Common myeloid progenitor, CD34-positive (primary cell): ENCODE measurements at regions not wholly inside any gene's neighbourhood (a gene's known extent, or its start where the extent isn't known, plus 50 kb on each side); places are given as distances from the start of the nearest gene placed in this dataset.

ENCODE experiments used
- CTCF ChIA-PET: fragments of 350-600 bp; sonication (Branson Sonifier 250); formaldehyde crosslinking; loops from one replicate; lab custom pipeline; 2021; ENCODE audit warnings: antibody characterized with exemption; lab: Charles Lee
- POLR2A ChIA-PET: fragments of 350-600 bp; sonication (Branson Sonifier 250); formaldehyde crosslinking; loops from one replicate; lab custom pipeline; 2021; ENCODE audit warnings: antibody characterized with exemption; lab: Charles Lee
- DNase-seq, 3 donors: peaks; one replicate each; pipeline versions ENCODE4 v3.0.0 to v3.0.0-alpha.2; 2013
- H3K27ac ChIP-seq, 2 experiments: 1 replicate in 1 of 2; 2 replicates in 1 of 2; pipeline ENCODE4 v1.7.0; 2013; ENCODE audit warnings: inconsistent platforms in 2 of 2, low read length in 2 of 2, mild to moderate bottlenecking in 2 of 2, low read depth in 1 of 2, moderate library complexity in 1 of 2; ENCODE audit not compliant: severe bottlenecking in 2 of 2, insufficient read depth in 1 of 2, poor library complexity in 1 of 2
- H3K27me3 ChIP-seq, 5 experiments: replicated peaks in 2 of 5; 1 replicate in 3 of 5; 2 replicates in 2 of 5; pipeline versions ENCODE4 v1.6.1 to v1.7.0; 2013; ENCODE audit warnings: low read length in 4 of 5, mild to moderate bottlenecking in 2 of 5, moderate library complexity in 2 of 5, inconsistent platforms in 1 of 5; ENCODE audit not compliant: insufficient read depth in 5 of 5, control insufficient read depth in 4 of 5
- H3K36me3 ChIP-seq, 4 experiments: 1 replicate in 2 of 4; 2 replicates in 2 of 4; pipeline versions ENCODE4 v1.6.1 to v1.7.0; 2013; ENCODE audit warnings: low read length in 3 of 4, control low read depth in 1 of 4, mild to moderate bottlenecking in 1 of 4; ENCODE audit not compliant: control insufficient read depth in 4 of 4, insufficient read depth in 4 of 4
- H3K4me1 ChIP-seq, 4 experiments: 1 replicate in 3 of 4; 2 replicates in 1 of 4; pipeline versions ENCODE4 v1.6.1 to v1.7.1; 2013; ENCODE audit warnings: low read length in 3 of 4, mild to moderate bottlenecking in 3 of 4, control low read depth in 1 of 4, inconsistent platforms in 1 of 4, moderate library complexity in 1 of 4; ENCODE audit not compliant: control insufficient read depth in 4 of 4, insufficient read depth in 4 of 4; ENCODE audit errors: control extremely low read depth in 1 of 4
- H3K4me3 ChIP-seq, 7 experiments: 1 replicate in 4 of 7; 2 replicates in 3 of 7; pipeline versions ENCODE4 v1.5.1 to v1.7.0; 2013; ENCODE audit warnings: mild to moderate bottlenecking in 7 of 7, low read length in 6 of 7, moderate library complexity in 6 of 7, inconsistent platforms in 2 of 7, low read depth in 2 of 7, control low read depth in 1 of 7; ENCODE audit not compliant: insufficient read depth in 4 of 7, control insufficient read depth in 1 of 7; ENCODE audit errors: extremely low read depth in 1 of 7
- H3K9me3 ChIP-seq, 5 experiments: 1 replicate in 4 of 5; 2 replicates in 1 of 5; pipeline versions ENCODE4 v1.6.1 to v1.7.1; 2013; ENCODE audit warnings: low read length in 4 of 5, mild to moderate bottlenecking in 2 of 5, inconsistent platforms in 1 of 5, low read depth in 1 of 5, moderate library complexity in 1 of 5; ENCODE audit not compliant: control insufficient read depth in 4 of 5, insufficient read depth in 2 of 5; ENCODE audit errors: control extremely low read depth in 1 of 5
- WGBS: methylation state at CpG from one replicate; pipeline ENCODE4 v1.1.5; 2013; ENCODE audit not compliant: insufficient coverage; 5-methylcytosine and 5-hydroxymethylcytosine counted together

- peaks cover 0 to 2% (median 0%) of the 10 kb centered on the region in 5 experiments for H3K27me3 ChIP-seq
- CTCF ChIA-PET, result no interaction called here
- 99% methylated on average over 7 of the region's 10 CpGs for WGBS
Measured at GRCh38 chr22:27245056-27245455, 556.5 kb downstream of the MN1 start.

DNA sequence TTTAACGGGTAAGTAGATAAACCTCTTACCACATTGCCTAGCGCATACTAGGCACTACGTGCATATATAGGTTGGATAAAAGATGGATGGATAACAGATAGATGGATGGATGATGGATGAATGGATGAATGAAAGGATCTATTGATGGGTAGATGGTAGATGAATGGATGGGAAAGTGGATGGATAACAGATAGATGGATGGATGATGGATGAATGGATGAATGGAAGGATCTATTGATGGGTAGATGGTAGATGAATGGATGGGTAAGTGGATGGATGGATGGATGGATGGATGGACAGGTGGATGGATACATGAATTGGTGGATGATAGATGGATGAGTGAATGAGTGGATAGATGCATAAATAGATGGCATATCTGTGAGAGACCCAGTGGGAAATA is 555.0 kb downstream of the MN1 start:
- WGBS, result 100% methylated on average over 3 of the region's 3 CpGs
- Histone ChIP-seq H3K27me3 (peaks cover 0 to 2% (median 0%) of the 10 kb centered on the region in 5 experiments), H3K4me1 (peaks cover 0 to 8% (median 2%) of the 10 kb centered on the region in 4 experiments), H3K4me3 (no peak overlapping the region), H3K27ac (no peak overlapping the region), H3K9me3 (peaks cover 0 to 2% (median 0%) of the 10 kb centered on the region in 5 experiments), H3K36me3 (no peaks in the 10 kb centered on the region)
- CTCF ChIA-PET, result no interaction called here
- DNase-seq, result no peak
- POLR2A ChIA-PET, result no interaction called here

More at GRCh38 chr22:27245056-27245455, 556.5 kb downstream of the MN1 start:
- Histone ChIP-seq H3K9me3 (peaks cover 0 to 2% (median 0%) of the 10 kb centered on the region in 5 experiments), H3K4me3 (no peak overlapping the region), H3K27ac (no peak overlapping the region), H3K4me1 (peaks cover 0 to 8% (median 2%) of the 10 kb centered on the region in 4 experiments), H3K36me3 (no peaks in the 10 kb centered on the region)
- POLR2A ChIA-PET, result no interaction called here
- no peak for DNase-seq

- ChIA-PET POLR2A (interaction anchor here (0.6 kb wide), 1 partner anchor 425 kb away, joined by 3 read pairs; no protein-coding TSS in a partner anchor), CTCF (no interaction called here)
- peaks cover 0 to 8% (median 2%) of the 10 kb centered on the region in 4 experiments for H3K4me1 ChIP-seq
- H3K4me3 ChIP-seq, result peak overlapping the region in 2 of 7 experiments; percentile 35 to 42
- peaks cover 0 to 2% (median 0%) of the 10 kb centered on the region in 5 experiments for H3K9me3 ChIP-seq
- H3K27ac ChIP-seq, result no peak overlapping the region
- DNase-seq, result peak; percentile 11 to 38 (median 13)
- H3K36me3 ChIP-seq, result no peaks in the 10 kb centered on the region
- 35% methylated on average over 9 of the region's 11 CpGs for WGBS
- peaks cover 0 to under 1% (median 0%) of the 10 kb centered on the region in 5 experiments for H3K27me3 ChIP-seq
Measured at GRCh38 chr22:27247701-27248434, 553.7 kb downstream of the MN1 start.

GRCh38 chr22:27250418-27250817 is 551.1 kb downstream of the MN1 start:
- POLR2A ChIA-PET, result no interaction called here
- 98% methylated on average over 4 of the region's 5 CpGs for WGBS
- DNase-seq, result no peak
- CTCF ChIA-PET, result no interaction called here
- Histone ChIP-seq H3K4me1 (peaks cover 0 to 8% (median 2%) of the 10 kb centered on the region in 4 experiments), H3K9me3 (peaks cover 0 to 9% (median 6%) of the 10 kb centered on the region in 5 experiments), H3K27me3 (no peaks in the 10 kb centered on the region), H3K4me3 (no peak overlapping the region), H3K27ac (no peak overlapping the region), H3K36me3 (no peaks in the 10 kb centered on the region)

DNA sequence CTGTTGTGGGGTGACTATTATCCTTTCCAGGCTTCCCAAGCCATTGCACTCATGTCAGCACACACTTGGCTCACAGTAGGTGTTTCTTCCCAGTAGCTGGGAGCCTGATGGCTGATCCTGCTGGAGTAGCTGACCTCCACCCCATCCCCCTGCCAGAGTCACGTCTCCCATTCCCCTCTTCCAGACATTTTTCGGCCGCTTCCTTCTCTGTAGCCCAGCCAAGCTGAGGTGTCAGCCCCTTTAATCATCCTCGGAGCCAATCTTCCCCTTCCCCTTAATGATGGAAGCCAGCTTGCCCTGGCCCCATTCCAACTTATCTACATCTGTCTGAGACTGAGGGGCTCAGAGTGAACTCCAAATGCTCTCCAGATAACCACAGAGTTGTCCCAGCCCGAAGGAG is 550.7 kb downstream of the MN1 start:
- Histone ChIP-seq H3K36me3 (no peaks in the 10 kb centered on the region), H3K27me3 (no peaks in the 10 kb centered on the region), H3K9me3 (peaks cover 0 to 14% (median 10%) of the 10 kb centered on the region in 5 experiments), H3K4me3 (no peak overlapping the region), H3K27ac (no peak overlapping the region), H3K4me1 (peaks cover 0 to 8% (median 2%) of the 10 kb centered on the region in 4 experiments)
- CTCF ChIA-PET, result no interaction called here
- DNase-seq, result no peak
- WGBS, result 75% methylated on average over 5 of the region's 5 CpGs
- POLR2A ChIA-PET, result no interaction called here

DNA sequence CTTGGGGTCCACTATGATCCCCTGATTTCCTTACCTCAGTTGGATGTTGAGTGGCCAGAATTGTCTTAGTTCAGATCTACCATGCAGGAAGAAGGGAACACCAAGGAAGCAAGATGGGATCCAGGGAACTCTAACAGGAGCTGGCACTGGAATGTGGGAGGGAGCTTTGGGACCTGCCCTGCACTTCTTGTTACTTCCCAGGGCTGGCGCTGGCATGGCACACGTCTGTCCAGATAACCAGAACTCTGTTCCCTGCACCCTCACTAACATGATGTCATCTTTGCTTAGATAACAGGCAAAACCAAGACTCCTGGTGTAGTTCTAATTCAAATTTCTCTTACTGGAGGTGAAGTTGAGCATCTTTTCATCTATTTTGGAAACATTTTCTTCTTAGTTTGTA is 550.0 kb downstream of the MN1 start:
- WGBS, result 83% methylated on average over 1 of the region's 2 CpGs
- Histone ChIP-seq H3K27ac (no peak overlapping the region), H3K36me3 (no peaks in the 10 kb centered on the region), H3K27me3 (peaks cover 0 to 2% (median 0%) of the 10 kb centered on the region in 5 experiments), H3K4me3 (no peak overlapping the region), H3K9me3 (peaks cover 0 to 18% (median 11%) of the 10 kb centered on the region in 5 experiments), H3K4me1 (peaks cover 0 to 8% (median 2%) of the 10 kb centered on the region in 4 experiments)
- ChIA-PET POLR2A (no interaction called here), CTCF (no interaction called here)
- DNase-seq, result no peak
